AG04449 (cell line): ENCODE measurements at regions not wholly inside any gene's neighbourhood (a gene's known extent, or its start where the extent isn't known, plus 50 kb on each side); places are given as distances from the start of the nearest gene placed in this dataset.
A peak's percentile ranks its signal among the peaks of the same experiment; 100 is the strongest.

Experiments used
- CTCF ChIA-PET: fragments of 350-600 bp; formaldehyde crosslinking; extraction: SDS; loops from one replicate; lab custom pipeline; 2021; ENCODE audit warnings: antibody characterized with exemption; lab: Yijun Ruan, JAX
- POLR2A ChIA-PET: fragments of 400-600, 350-600 bp; formaldehyde crosslinking; extraction: SDS; loops from one replicate; lab custom pipeline; 2020; ENCODE audit warnings: antibody characterized with exemption, inconsistent platforms; lab: Yijun Ruan, JAX
- DNase-seq: peaks from one replicate; pipeline ENCODE4 v3.0.0-alpha.2; 2010; ENCODE audit warnings: low read depth, low spot score
- H3K4me3 ChIP-seq: 2 replicates; pipeline ENCODE4 v1.5.1; 2011; ENCODE audit warnings: low read depth, mild to moderate bottlenecking, control low read depth, low read length
- TF ChIP-seq, protein P1 (sequence below): IDR thresholded peaks from one replicate; pipeline ENCODE4 v1.5.1; 2011; ENCODE audit warnings: mild to moderate bottlenecking, moderate library complexity, low read length, control low read depth, inconsistent platforms; ENCODE audit not compliant: insufficient read depth; ENCODE audit errors: missing control alignments

DNA sequence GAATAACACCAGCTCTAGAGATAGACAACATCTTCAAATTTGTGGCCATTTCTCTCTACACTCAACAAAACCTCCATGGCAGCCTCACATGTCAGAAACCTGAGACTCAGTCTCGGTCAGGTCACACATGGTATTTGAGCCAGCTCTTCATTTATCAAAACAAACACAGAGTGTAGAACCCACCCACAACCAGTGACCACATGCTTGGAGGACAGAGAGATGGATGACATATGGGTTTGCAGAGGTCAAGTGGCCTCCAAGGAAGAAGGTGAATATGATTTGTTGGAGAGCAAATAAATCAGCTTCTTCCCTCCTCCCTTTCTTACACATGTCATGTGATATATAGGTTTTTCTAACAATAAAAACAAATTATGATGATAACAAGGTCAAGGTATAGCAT, 278.1 kb upstream of the LRTM1 start:
- no peak overlapping the region for H3K4me3 ChIP-seq
- ChIA-PET POLR2A (no interaction called here), CTCF (interaction anchor here (1.1 kb wide), 1 partner anchor 25 kb away, joined by 4 read pairs; no protein-coding TSS in a partner anchor)
- no peak for DNase-seq
- TF ChIP-seq, protein P1, sequence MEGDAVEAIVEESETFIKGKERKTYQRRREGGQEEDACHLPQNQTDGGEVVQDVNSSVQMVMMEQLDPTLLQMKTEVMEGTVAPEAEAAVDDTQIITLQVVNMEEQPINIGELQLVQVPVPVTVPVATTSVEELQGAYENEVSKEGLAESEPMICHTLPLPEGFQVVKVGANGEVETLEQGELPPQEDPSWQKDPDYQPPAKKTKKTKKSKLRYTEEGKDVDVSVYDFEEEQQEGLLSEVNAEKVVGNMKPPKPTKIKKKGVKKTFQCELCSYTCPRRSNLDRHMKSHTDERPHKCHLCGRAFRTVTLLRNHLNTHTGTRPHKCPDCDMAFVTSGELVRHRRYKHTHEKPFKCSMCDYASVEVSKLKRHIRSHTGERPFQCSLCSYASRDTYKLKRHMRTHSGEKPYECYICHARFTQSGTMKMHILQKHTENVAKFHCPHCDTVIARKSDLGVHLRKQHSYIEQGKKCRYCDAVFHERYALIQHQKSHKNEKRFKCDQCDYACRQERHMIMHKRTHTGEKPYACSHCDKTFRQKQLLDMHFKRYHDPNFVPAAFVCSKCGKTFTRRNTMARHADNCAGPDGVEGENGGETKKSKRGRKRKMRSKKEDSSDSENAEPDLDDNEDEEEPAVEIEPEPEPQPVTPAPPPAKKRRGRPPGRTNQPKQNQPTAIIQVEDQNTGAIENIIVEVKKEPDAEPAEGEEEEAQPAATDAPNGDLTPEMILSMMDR = no peak

DNA sequence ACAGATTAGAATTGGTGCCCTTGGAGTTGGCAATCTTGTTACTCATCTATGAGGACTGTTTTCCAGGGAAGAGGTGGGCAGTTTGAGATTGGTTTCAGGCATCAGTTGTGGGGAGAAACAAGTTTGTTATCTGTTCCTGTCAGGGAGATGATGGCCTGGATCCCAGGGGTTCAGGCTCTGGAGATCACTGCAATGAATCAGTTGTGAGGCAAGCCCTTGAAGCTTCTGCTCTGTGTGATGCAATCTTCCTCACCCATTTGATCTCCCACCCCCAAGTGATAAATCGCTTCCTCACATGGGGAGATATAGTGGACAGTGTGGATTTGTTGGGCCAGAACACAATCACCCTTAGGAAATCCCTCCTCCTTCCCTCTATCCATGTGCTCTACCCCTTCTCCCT, 276.6 kb upstream of the LRTM1 start:
- ChIA-PET CTCF (interaction anchor here (0.7 to 1.4 kb wide), 2 partner anchors 12 to 34 kb away, joined by 4 to 6 read pairs; no protein-coding TSS in a partner anchor), POLR2A (interaction anchor here (1.2 kb wide), 1 partner anchor 44 kb away, joined by 3 read pairs; no protein-coding TSS in a partner anchor)
- no peak overlapping the region for H3K4me3 ChIP-seq
- TF ChIP-seq, protein P1 = no peak
- DNase-seq = no peak

DNA sequence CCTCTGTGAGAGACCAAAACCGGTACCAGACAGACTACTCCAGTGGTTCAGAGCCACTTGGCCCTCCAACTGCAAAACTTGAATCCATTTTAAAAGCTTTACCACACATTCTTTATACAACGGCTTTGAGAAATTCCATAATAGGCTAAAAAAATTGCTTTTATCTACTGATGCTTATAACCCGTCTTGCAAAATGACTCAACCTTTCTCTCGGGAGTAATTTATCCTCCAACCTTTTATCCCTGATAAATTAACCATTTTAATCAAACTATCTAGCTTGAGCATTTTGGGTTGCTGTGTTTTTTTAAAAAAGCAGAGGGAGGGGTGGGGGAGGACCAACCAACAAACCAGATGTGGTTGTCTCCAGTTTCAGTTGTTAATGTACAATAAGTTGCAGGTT, 275.7 kb upstream of the LRTM1 start:
- CTCF ChIA-PET = interaction anchor here (0.7 to 1.4 kb wide), 4 partner anchors 13 to 351 kb away, joined by 3 to 6 read pairs (median 4); no protein-coding TSS in a partner anchor
- POLR2A ChIA-PET = interaction anchor here (0.5 to 1.2 kb wide), 7 partner anchors 14 to 321 kb away, joined by 3 to 4 read pairs (median 3); no protein-coding TSS in a partner anchor
- TF ChIP-seq, protein P1 = no peak

DNA sequence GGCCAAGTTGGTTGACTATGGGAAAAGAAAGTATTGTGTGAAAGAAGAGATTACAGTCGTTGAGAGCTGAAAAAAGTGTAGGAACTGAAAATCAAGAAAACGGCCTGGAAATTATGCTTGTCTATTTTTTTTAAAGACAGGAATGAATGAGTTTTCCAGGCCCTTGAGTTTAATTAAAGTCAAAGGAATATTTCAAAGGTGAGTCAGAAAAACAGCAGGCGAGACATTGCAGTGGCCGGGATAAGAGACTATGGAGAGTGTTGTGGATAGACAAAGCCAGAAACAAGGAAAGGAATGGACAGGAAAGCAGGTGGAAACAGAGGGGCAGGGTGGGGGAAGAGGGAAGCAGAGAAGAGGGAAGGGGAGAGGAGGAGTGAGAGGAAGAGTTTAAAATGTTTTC, 275.1 kb upstream of the LRTM1 start:
- TF ChIP-seq, protein P1 = no peak
- ChIA-PET CTCF (interaction anchor here (0.9 to 1.1 kb wide), 3 partner anchors 22 to 350 kb away, joined by 3 read pairs; no protein-coding TSS in a partner anchor), POLR2A (interaction anchor here (0.6 to 1.2 kb wide), 7 partner anchors 13 to 331 kb away, joined by 3 to 7 read pairs (median 3); no protein-coding TSS in a partner anchor)
- DNase-seq = no peak
- no peak overlapping the region for H3K4me3 ChIP-seq

More for the DNA sequence above, 275.7 kb upstream of the LRTM1 start:
- no peak overlapping the region for H3K4me3 ChIP-seq
- no peak for DNase-seq

DNA sequence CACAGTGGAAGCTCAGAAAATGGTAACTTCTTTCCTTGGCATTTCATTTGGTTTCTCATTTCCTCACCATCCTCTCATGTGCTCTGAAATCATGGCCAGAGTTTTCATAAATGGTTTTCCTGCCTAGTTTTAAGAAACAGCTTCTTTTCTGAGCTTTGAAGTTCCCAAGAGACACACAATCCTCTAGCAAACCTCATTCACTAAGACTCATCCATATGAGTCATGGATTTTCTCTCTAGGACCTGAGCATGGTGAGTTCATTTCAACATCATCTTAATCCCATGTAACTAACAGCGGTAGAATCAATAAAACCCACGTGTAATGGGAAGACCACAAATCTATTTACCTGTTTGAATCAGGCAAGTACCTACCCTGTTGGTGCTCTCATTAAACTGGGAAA, 274.5 kb upstream of the LRTM1 start:
- CTCF ChIA-PET = interaction anchor here (0.9 to 1.5 kb wide), 4 partner anchors 17 to 349 kb away, joined by 3 read pairs; no protein-coding TSS in a partner anchor
- peak; percentile 93 for DNase-seq

DNA sequence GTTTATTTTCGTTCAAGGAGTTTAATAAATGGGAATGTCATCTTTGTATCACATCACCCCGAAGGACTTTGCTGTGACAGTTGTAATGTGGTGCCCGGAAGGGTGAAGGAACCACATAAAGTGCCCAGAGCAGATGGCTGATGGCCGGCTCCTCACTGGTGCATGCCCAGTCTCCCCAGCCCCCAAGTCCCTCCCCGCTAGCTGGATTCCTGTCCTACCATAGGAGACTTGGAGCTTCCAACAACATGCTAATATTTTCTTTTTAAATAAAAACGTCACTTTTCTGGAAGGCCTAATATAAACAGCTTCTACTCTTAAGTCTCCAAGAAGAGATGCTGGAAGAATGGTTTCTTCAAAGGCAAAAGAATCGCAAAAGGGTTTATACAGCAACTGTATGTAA, 273.9 kb upstream of the LRTM1 start:
- ChIA-PET CTCF (interaction anchor here (1.5 kb wide), 1 partner anchor 16 kb away, joined by 3 read pairs; no protein-coding TSS in a partner anchor), POLR2A (interaction anchor here (0.6 to 1.3 kb wide), 7 partner anchors 10 to 261 kb away, joined by 3 to 7 read pairs (median 4); no protein-coding TSS in a partner anchor)
- no peak for DNase-seq
- no peak overlapping the region for H3K4me3 ChIP-seq
- TF ChIP-seq, protein P1 = no peak

More for the DNA sequence above, 274.5 kb upstream of the LRTM1 start:
- no peak overlapping the region for H3K4me3 ChIP-seq
- TF ChIP-seq, protein P1 = no peak
- POLR2A ChIA-PET = interaction anchor here (0.6 to 1.3 kb wide), 8 partner anchors 10 to 275 kb away, joined by 3 to 7 read pairs (median 4); no protein-coding TSS in a partner anchor
